GM12875 (cell line): ENCODE measurements at regions not wholly inside any gene's neighbourhood (a gene's known extent, or its start where the extent isn't known, plus 50 kb on each side); places are given as distances from the start of the nearest gene placed in this dataset.

ENCODE experiments used
- H3K4me3 ChIP-seq: one replicate; pipeline ENCODE4 v1.5.1; 2011; ENCODE audit warnings: low read depth, low read length, control low read depth
- CTCF ChIP-seq: IDR thresholded peaks from 2 replicates; pipeline ENCODE4 v1.5.1; 2011; ENCODE audit warnings: low read depth, mild to moderate bottlenecking, control low read depth, inconsistent platforms, low read length, moderate library complexity, borderline replicate concordance; ENCODE audit not compliant: insufficient read depth

GRCh38 chr22:27438271-27438980 is 363.1 kb downstream of the MN1 start:
- H3K4me3 ChIP-seq = no peak overlapping the region
- no peak for TF ChIP-seq CTCF

DNA sequence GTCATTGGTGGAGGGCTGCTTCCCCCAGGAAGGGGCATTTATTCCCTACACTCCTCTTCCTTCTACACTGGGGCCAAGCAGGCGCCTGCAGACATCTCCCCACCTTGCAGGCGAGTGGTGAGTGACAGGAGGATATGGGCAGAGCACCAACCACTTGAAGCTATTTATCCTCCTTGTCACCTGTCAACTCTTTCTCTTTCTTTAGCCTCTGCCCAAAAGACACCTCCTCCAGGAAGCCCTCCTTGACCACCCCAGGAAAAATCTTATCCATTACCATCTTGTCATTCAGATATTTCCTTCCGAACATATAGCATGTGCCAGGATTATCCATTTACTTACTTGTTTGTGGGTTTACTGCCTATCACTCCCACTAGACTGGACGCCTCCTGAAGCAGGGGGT is 362.4 kb downstream of the MN1 start:
- H3K4me3 ChIP-seq = no peak overlapping the region
- TF ChIP-seq CTCF = no peak

DNA sequence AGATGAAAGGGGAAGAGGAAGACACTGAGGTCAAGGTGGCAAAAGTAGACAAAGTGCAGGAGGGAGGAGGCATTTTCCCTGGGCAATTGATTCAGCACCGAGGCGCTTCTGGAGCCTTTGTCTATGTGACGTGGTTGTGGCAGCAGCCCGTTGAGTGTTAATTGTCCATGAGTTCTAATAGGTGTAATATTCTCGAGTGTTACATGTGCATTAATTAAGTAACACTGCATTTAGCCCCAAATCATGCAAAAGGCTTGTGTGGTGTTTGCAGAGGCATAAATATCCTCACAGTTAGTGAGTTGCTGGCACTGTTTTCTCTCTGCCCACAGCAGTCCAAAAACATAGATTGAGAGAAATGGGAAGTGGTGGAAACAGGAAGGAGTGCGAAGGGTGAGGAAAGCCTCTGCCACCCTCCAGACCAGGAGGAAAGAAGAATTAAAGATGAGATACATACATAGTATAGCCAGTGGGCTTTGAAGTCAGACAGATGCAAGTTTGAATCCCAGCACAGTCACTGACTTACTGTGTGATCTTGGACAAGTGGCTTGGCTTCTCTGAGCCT is 361.2 kb downstream of the MN1 start:
- TF ChIP-seq CTCF = no peak
- no peak overlapping the region for H3K4me3 ChIP-seq

DNA sequence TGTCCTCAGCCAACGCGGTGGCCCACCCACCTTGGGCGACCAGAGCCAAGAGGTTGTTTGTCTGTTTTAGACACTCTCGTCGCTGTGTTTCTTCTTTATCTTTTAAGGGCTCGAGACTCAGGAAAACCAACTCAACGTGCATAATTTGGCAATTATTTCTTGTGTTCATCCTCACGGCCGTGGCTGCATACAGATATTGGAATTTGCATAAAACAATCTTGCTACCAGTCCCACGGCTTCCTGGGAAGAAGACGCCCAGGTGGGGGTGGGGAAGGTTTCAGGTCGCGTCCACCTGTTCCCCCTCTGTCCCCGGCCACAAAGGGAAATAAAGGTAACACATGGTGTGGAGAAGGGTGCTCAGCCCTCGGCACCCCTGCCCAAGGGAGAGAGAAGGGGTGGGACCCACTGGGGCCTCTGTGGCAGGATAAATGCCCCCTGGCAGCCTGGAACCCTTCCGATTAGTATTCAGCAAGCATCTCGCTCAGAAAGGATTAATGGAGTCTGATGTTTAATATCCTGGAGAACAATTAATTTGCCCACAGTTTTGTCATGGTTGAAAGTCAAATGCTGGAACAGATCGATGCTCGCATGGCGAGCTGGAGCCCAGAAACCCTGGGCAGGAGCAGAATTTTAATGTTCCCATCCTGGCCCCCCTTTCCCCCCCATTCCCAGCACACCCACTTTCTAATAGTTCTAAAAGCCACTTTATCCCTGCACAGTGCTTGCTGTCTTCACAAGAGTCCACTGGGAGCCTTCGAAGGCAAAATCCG is 359.7 kb downstream of the MN1 start:
- H3K4me3 ChIP-seq = no peak overlapping the region

DNA sequence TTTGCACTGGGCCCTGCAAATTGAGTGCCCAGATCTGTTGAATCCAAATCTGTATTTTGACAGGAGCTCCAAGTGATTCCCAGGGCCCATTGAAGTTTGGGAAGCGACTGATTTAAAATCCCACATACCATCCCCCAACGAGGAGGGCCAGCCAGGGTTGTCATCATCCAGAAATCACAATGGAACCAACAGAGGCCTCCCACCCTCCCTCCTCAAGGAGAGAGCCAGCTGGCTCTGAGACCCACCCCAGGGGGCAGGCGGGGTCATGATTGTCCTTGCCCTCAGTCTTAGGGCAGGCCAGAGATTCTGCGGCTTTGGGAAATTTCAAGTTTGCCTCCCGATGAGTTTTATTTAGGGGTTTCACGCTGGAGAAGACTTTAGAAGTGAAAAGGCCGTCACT is 358.2 kb downstream of the MN1 start:
- TF ChIP-seq CTCF = no peak

More for the DNA sequence above, 359.7 kb downstream of the MN1 start:
- no peak for TF ChIP-seq CTCF

GRCh38 chr22:27445881-27446280 is 355.7 kb downstream of the MN1 start:
- H3K4me3 ChIP-seq = no peak overlapping the region
- no peak for TF ChIP-seq CTCF

More for the DNA sequence above, 358.2 kb downstream of the MN1 start:
- H3K4me3 ChIP-seq = no peak overlapping the region
